IMR-90 (cell line): ENCODE measurements at regions not wholly inside any gene's neighbourhood (a gene's known extent, or its start where the extent isn't known, plus 50 kb on each side); places are given as distances from the start of the nearest gene placed in this dataset.

Experiments
- ATAC-seq: fragments of 200-7000 bp; cut with Tn5 transposase; 2 replicates; pipeline ENCODE4 v1.9.1; 2020; ENCODE audit warnings: low read depth, mild to moderate bottlenecking, moderate library complexity
- BruUV-seq: library from RNA; stranded (reverse); fragments of 400-500 nt; replicated peaks from 2 replicates; lab custom pipeline; 2021; lab: Mats Ljungman, UMichigan
- CTCF ChIA-PET: fragments of 300-600 bp; formaldehyde crosslinking; extraction: SDS; loops from one replicate; lab custom pipeline; 2021; ENCODE audit warnings: antibody characterized with exemption; lab: Yijun Ruan, JAX
- POLR2A ChIA-PET: fragments of 300-600 bp; sonication (Branson Sonifier 250); formaldehyde crosslinking; loops from one replicate; lab custom pipeline; 2022; ENCODE audit warnings: antibody characterized with exemption; ENCODE audit not compliant: unreplicated experiment; lab: Charles Lee
- DNase-seq: peaks from one replicate; pipeline ENCODE4 v3.0.0; 2013
- H2AFZ ChIP-seq: replicated peaks from 2 replicates; pipeline ENCODE3; 2013; ENCODE audit warnings: low read length, mild to moderate bottlenecking; ENCODE audit not compliant: poor library complexity
- H2AK5ac ChIP-seq: 2 replicates; pipeline ENCODE4 v1.6.1; 2013; ENCODE audit warnings: low read depth, low read length, inconsistent platforms
- H2AK9ac ChIP-seq: replicated peaks from 2 replicates; pipeline ENCODE3; 2013; ENCODE audit warnings: mild to moderate bottlenecking, low read depth, low read length, moderate library complexity; ENCODE audit not compliant: poor library complexity
- H2BK120ac ChIP-seq: 2 replicates; pipeline ENCODE4 v1.6.1; 2013; ENCODE audit warnings: low read depth, low read length, inconsistent platforms
- H2BK15ac ChIP-seq: 3 replicates; pipeline ENCODE4 v1.6.1; 2013; ENCODE audit warnings: low read depth, low read length, inconsistent platforms
- H2BK20ac ChIP-seq: 2 replicates; pipeline ENCODE4 v1.6.1; 2013; ENCODE audit warnings: low read depth, mild to moderate bottlenecking, inconsistent platforms, low read length, moderate library complexity
- H2BK5ac ChIP-seq: 2 replicates; pipeline ENCODE4 v1.6.1; 2013; ENCODE audit warnings: mild to moderate bottlenecking, low read depth, low read length, inconsistent platforms; ENCODE audit not compliant: poor library complexity, severe bottlenecking
- H3K14ac ChIP-seq: replicated peaks from 2 replicates; pipeline ENCODE4 v1.6.1; 2013; ENCODE audit warnings: low read depth, low read length, inconsistent platforms
- H3K18ac ChIP-seq: 2 replicates; pipeline ENCODE4 v1.6.1; 2013; ENCODE audit warnings: low read depth, low read length, control low read depth
- H3K23ac ChIP-seq: 2 replicates; pipeline ENCODE4 v1.6.1; 2013; ENCODE audit warnings: low read depth, low read length, inconsistent platforms
- H3K27ac ChIP-seq: 2 replicates; pipeline ENCODE4 v1.5.1; 2013; ENCODE audit warnings: mild to moderate bottlenecking, control low read depth, low read length; ENCODE audit not compliant: insufficient read depth
- H3K27me3 ChIP-seq: 2 replicates; pipeline ENCODE4 v1.6.1; 2013; ENCODE audit warnings: low read length; ENCODE audit not compliant: control insufficient read depth, insufficient read depth
- H3K36me3 ChIP-seq: 2 replicates; pipeline ENCODE4 v1.6.1; 2013; ENCODE audit warnings: low read length, mixed read lengths; ENCODE audit not compliant: control insufficient read depth, insufficient read depth
- H3K4ac ChIP-seq: 2 replicates; pipeline ENCODE4 v1.6.1; 2013; ENCODE audit warnings: low read depth, low read length, inconsistent platforms
- H3K4me1 ChIP-seq: 2 replicates; pipeline ENCODE4 v1.6.1; 2013; ENCODE audit warnings: low read length, mixed read lengths; ENCODE audit not compliant: control insufficient read depth, insufficient read depth
- H3K4me2 ChIP-seq: 2 replicates; pipeline ENCODE4 v1.6.1; 2013; ENCODE audit warnings: low read depth, mild to moderate bottlenecking, control low read depth, low read length, moderate library complexity
- H3K4me3 ChIP-seq: 2 replicates; pipeline ENCODE4 v1.5.1; 2013; ENCODE audit warnings: low read depth, mild to moderate bottlenecking, control low read depth, low read length, moderate library complexity; ENCODE audit not compliant: insufficient read depth
- H3K56ac ChIP-seq: 2 replicates; pipeline ENCODE4 v1.6.1; 2013; ENCODE audit warnings: low read length, inconsistent platforms; ENCODE audit not compliant: insufficient read depth; ENCODE audit errors: extremely low read depth
- H3K79me1 ChIP-seq, 2 experiments: 2 replicates each; pipeline ENCODE4 v1.6.1; 2013; ENCODE audit warnings: low read length in 2 of 2, inconsistent platforms in 1 of 2, low read depth in 1 of 2
- H3K9ac ChIP-seq: 2 replicates; pipeline ENCODE4 v1.6.1; 2013; ENCODE audit warnings: low read depth, low read length, control low read depth
- H3K9me1 ChIP-seq: 2 replicates; pipeline ENCODE4 v1.6.1; 2013; ENCODE audit warnings: low read length, inconsistent platforms; ENCODE audit not compliant: insufficient read depth
- H3K9me3 ChIP-seq: 2 replicates; pipeline ENCODE4 v1.6.1; 2013; ENCODE audit warnings: low read length; ENCODE audit not compliant: control insufficient read depth, insufficient read depth
- H4K20me1 ChIP-seq: 2 replicates; pipeline ENCODE4 v1.6.1; 2013; ENCODE audit warnings: low read length, inconsistent platforms; ENCODE audit not compliant: insufficient read depth
- H4K5ac ChIP-seq: 2 replicates; pipeline ENCODE4 v1.6.1; 2013; ENCODE audit warnings: mild to moderate bottlenecking, low read depth, low read length, control low read depth
- H4K8ac ChIP-seq, 2 experiments: 2 replicates each; pipeline ENCODE4 v1.6.1; 2013; ENCODE audit warnings: low read depth in 2 of 2, low read length in 2 of 2, control low read depth in 1 of 2, inconsistent platforms in 1 of 2
- H4K91ac ChIP-seq: 2 replicates; pipeline ENCODE4 v1.6.1; 2013; ENCODE audit warnings: low read depth, low read length, inconsistent platforms; ENCODE audit not compliant: insufficient read depth
- BHLHE40 ChIP-seq: fragments of 150-350 bp; IDR thresholded peaks from 2 replicates; pipeline ENCODE4 v1.6.1; 2016; ENCODE audit warnings: mild to moderate bottlenecking, low read depth, low read length
- CEBPB ChIP-seq: IDR thresholded peaks from 2 replicates; pipeline ENCODE4 v1.6.1; 2012; ENCODE audit warnings: low read depth, low read length, improper control_type of control experiment
- CHD1 ChIP-seq: IDR thresholded peaks from 2 replicates; pipeline ENCODE4 v1.6.1; 2012; ENCODE audit warnings: low read depth, low read length, improper control_type of control experiment
- FOS ChIP-seq: fragments of 150-350 bp; IDR thresholded peaks from 2 replicates; pipeline ENCODE4 v1.6.1; 2016; ENCODE audit warnings: low read depth, low read length
- MAFK ChIP-seq: IDR thresholded peaks from 2 replicates; pipeline ENCODE4 v1.6.1; 2012; ENCODE audit warnings: low read depth, low read length, improper control_type of control experiment
- MAZ ChIP-seq: IDR thresholded peaks from 2 replicates; pipeline ENCODE4 v1.6.1; 2012; ENCODE audit warnings: low read depth, mild to moderate bottlenecking, low read length, improper control_type of control experiment, moderate library complexity, borderline replicate concordance
- MXI1 ChIP-seq: IDR thresholded peaks from 2 replicates; pipeline ENCODE4 v1.6.1; 2012; ENCODE audit warnings: low read depth, mild to moderate bottlenecking, low read length, moderate library complexity, borderline replicate concordance
- NFE2L2 ChIP-seq: fragments of 150-350 bp; IDR thresholded peaks from 2 replicates; pipeline ENCODE4 v1.6.1; 2016; ENCODE audit warnings: low read depth, mild to moderate bottlenecking, low read length
- POLR2A ChIP-seq: IDR thresholded peaks from 2 replicates; pipeline ENCODE4 v1.6.1; 2012; ENCODE audit warnings: mild to moderate bottlenecking, low read depth, low read length
- RAD21 ChIP-seq: IDR thresholded peaks from 2 replicates; pipeline ENCODE4 v1.6.1; 2012; ENCODE audit warnings: low read length, improper control_type of control experiment
- RCOR1 ChIP-seq: IDR thresholded peaks from 2 replicates; pipeline ENCODE4 v1.6.1; 2012; ENCODE audit warnings: mild to moderate bottlenecking, low read length, improper control_type of control experiment; ENCODE audit not compliant: insufficient replicate concordance
- RFX5 ChIP-seq: IDR thresholded peaks from 2 replicates; pipeline ENCODE4 v1.8.0; 2012; ENCODE audit warnings: low read depth, mild to moderate bottlenecking, low read length, moderate library complexity
- SMC3 ChIP-seq: fragments of 150-350 bp; IDR thresholded peaks from 2 replicates; pipeline ENCODE4 v1.6.1; 2016; ENCODE audit warnings: low read depth, mild to moderate bottlenecking, antibody characterized with exemption, low read length, moderate library complexity
- WGBS, 2 experiments: methylation state at CpG; one replicate each; pipeline versions ENCODE4 v1.1.5 to v1.1.7; 2013; ENCODE audit warnings: missing lambda C conversion rate in 2 of 2; ENCODE audit not compliant: insufficient read length in 1 of 2; ENCODE audit errors: extremely low coverage in 2 of 2; 5-methylcytosine and 5-hydroxymethylcytosine counted together
- dilution Hi-C: fragments of 300-500 bp; cut with HindIII; formaldehyde crosslinking; loops from one replicate; pipeline ENCODE4 v1.14.3; 2018; ENCODE audit warnings: low sequenced_read_pairs; ENCODE audit not compliant: unreplicated experiment
- in situ Hi-C: fragments of 300-500 bp; cut with MboI; formaldehyde crosslinking; loops from 3 replicates; pipeline ENCODE4 v1.14.3; 2019; ENCODE audit warnings: low sequenced_read_pairs, inconsistent platforms, mixed read lengths
- intact Hi-C: fragments of 100-400 bp; cut with micrococcal nuclease; formaldehyde crosslinking; loops from 2 replicates; pipeline ENCODE4 v1.10.0; 2022
- TF ChIP-seq, protein P1 (sequence below): fragments of 150-350 bp; IDR thresholded peaks from 2 replicates; pipeline ENCODE4 v1.6.1; 2017; ENCODE audit warnings: mild to moderate bottlenecking, antibody characterized with exemption, low read length, low read depth
- TF ChIP-seq, protein P2 (sequence below): conservative IDR thresholded peaks from 2 replicates; pipeline ENCODE4 v1.5.1; 2012; ENCODE audit warnings: mild to moderate bottlenecking, low read depth, low read length, improper control_type of control experiment
- TF ChIP-seq, protein P3 (sequence below): fragments of 150-350 bp; IDR thresholded peaks from 2 replicates; pipeline ENCODE4 v1.6.1; 2016; ENCODE audit warnings: low read depth, mild to moderate bottlenecking, low read length, moderate library complexity, borderline replicate concordance

DNA sequence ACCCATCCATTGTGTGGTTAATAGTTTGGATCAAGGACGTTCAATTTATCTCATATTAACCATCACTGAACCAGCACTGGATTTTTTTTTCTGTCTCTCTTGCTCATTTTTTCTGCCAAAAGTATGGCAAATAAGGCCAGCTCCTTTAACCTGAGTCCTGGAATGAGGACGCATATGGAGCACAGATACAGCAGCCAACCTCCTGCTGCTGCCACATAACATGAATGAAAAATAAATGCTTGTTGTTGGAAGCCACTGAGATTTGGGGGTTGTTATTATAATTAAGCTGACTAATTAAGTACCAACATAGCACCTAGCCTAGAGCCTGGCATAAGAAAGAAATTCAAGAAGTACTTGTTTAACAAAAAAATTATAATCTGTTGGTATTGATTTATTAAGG is 335.3 kb upstream of the DUSP10 start:
- no peak overlapping the region for H3K18ac ChIP-seq
- no peak overlapping the region for H2BK5ac ChIP-seq
- H2BK120ac ChIP-seq: no peak overlapping the region
- no peaks in the 10 kb centered on the region for H3K36me3 ChIP-seq
- DNase-seq (no peak), ATAC-seq (no peak)
- no CpG with 5 or more reads among the region's 2 CpGs for WGBS, 2 experiments
- H3K56ac ChIP-seq: no peak overlapping the region
- dilution Hi-C loops: no loop called here
- no peak overlapping the region for H4K8ac ChIP-seq
- in situ Hi-C loops: no loop called here
- no peak overlapping the region for H3K9ac ChIP-seq
- no peak overlapping the region for H3K4ac ChIP-seq
- H3K27ac ChIP-seq: no peak overlapping the region
- no peaks in the 10 kb centered on the region for H3K79me1 ChIP-seq
- no peaks in the 10 kb centered on the region for H4K20me1 ChIP-seq
- no peak overlapping the region for H3K14ac ChIP-seq
- no peak overlapping the region for H4K91ac ChIP-seq
- H4K5ac ChIP-seq: no peak overlapping the region
- CTCF ChIA-PET: no interaction called here
- no peak overlapping the region for H3K4me2 ChIP-seq
- no peak for TF ChIP-seq RCOR1
- no peak for TF ChIP-seq SMC3
- TF ChIP-seq CHD1: no peak
- TF ChIP-seq, protein P1, sequence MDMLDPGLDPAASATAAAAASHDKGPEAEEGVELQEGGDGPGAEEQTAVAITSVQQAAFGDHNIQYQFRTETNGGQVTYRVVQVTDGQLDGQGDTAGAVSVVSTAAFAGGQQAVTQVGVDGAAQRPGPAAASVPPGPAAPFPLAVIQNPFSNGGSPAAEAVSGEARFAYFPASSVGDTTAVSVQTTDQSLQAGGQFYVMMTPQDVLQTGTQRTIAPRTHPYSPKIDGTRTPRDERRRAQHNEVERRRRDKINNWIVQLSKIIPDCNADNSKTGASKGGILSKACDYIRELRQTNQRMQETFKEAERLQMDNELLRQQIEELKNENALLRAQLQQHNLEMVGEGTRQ: no peak
- no peak for TF ChIP-seq MAZ
- no peak for TF ChIP-seq RFX5
- no peak for TF ChIP-seq BHLHE40
- TF ChIP-seq FOS: no peak
- TF ChIP-seq POLR2A: no peak
- no peak for TF ChIP-seq CEBPB
- no peak for TF ChIP-seq MAFK
- TF ChIP-seq, protein P2, sequence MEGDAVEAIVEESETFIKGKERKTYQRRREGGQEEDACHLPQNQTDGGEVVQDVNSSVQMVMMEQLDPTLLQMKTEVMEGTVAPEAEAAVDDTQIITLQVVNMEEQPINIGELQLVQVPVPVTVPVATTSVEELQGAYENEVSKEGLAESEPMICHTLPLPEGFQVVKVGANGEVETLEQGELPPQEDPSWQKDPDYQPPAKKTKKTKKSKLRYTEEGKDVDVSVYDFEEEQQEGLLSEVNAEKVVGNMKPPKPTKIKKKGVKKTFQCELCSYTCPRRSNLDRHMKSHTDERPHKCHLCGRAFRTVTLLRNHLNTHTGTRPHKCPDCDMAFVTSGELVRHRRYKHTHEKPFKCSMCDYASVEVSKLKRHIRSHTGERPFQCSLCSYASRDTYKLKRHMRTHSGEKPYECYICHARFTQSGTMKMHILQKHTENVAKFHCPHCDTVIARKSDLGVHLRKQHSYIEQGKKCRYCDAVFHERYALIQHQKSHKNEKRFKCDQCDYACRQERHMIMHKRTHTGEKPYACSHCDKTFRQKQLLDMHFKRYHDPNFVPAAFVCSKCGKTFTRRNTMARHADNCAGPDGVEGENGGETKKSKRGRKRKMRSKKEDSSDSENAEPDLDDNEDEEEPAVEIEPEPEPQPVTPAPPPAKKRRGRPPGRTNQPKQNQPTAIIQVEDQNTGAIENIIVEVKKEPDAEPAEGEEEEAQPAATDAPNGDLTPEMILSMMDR: no peak
- no peak for TF ChIP-seq MXI1
- TF ChIP-seq NFE2L2: no peak
- no peak for TF ChIP-seq RAD21
- TF ChIP-seq, protein P3, sequence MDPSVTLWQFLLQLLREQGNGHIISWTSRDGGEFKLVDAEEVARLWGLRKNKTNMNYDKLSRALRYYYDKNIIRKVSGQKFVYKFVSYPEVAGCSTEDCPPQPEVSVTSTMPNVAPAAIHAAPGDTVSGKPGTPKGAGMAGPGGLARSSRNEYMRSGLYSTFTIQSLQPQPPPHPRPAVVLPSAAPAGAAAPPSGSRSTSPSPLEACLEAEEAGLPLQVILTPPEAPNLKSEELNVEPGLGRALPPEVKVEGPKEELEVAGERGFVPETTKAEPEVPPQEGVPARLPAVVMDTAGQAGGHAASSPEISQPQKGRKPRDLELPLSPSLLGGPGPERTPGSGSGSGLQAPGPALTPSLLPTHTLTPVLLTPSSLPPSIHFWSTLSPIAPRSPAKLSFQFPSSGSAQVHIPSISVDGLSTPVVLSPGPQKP: no peak
- H3K9me1 ChIP-seq: 0 out of 2 replicates have a peak, but pooled peaks cover 2% of the 10 kb centered on the region
- no peak overlapping the region for H3K4me3 ChIP-seq
- POLR2A ChIA-PET: no interaction called here
- H2BK15ac ChIP-seq: no peak overlapping the region
- H2AK9ac ChIP-seq: no peak overlapping the region
- no peaks in the 10 kb centered on the region for H3K27me3 ChIP-seq
- no TSS peak for BruUV-seq
- no peak overlapping the region for H2AK5ac ChIP-seq
- no peak overlapping the region for H2AFZ ChIP-seq
- no peak overlapping the region for H3K23ac ChIP-seq
- H2BK20ac ChIP-seq: no peak overlapping the region
- peaks cover 2% of the 10 kb centered on the region; the same call in 1 of the 2 replicates for H3K9me3 ChIP-seq
- intact Hi-C loops: no loop called here
- H3K4me1 ChIP-seq: peaks cover 10% of the 10 kb centered on the region; the same call in 1 of the 2 replicates
